GM12872 (cell line): ENCODE measurements at regions not wholly inside any gene's neighbourhood (a gene's known extent, or its start where the extent isn't known, plus 50 kb on each side); places are given as distances from the start of the nearest gene placed in this dataset.

Source experiments
- TF ChIP-seq, protein P1 (sequence below): IDR thresholded peaks from 3 replicates; pipeline ENCODE4 v1.5.1; 2011; ENCODE audit warnings: low read depth, mild to moderate bottlenecking, low read length, moderate library complexity; ENCODE audit not compliant: insufficient read depth

DNA sequence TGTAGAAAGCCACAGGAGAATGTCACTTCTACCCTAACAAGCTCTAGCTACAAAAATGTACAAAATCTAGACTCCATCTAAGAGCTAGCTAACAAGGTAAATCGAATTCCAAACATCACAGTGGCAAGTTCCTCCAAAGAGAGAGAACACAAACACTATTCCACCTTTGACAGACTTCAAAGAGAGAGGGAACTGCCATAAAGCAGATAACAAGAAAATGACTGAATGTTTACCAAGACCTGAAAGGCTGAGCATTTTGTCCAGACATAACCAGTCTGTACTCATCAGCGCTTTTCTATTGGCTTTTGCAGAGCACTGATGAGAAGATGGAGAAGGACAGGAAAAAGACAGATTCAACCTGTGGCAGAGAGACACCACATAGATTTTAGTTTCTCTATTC lies 1419.6 kb upstream of the ALCAM start:
- TF ChIP-seq, protein P1, sequence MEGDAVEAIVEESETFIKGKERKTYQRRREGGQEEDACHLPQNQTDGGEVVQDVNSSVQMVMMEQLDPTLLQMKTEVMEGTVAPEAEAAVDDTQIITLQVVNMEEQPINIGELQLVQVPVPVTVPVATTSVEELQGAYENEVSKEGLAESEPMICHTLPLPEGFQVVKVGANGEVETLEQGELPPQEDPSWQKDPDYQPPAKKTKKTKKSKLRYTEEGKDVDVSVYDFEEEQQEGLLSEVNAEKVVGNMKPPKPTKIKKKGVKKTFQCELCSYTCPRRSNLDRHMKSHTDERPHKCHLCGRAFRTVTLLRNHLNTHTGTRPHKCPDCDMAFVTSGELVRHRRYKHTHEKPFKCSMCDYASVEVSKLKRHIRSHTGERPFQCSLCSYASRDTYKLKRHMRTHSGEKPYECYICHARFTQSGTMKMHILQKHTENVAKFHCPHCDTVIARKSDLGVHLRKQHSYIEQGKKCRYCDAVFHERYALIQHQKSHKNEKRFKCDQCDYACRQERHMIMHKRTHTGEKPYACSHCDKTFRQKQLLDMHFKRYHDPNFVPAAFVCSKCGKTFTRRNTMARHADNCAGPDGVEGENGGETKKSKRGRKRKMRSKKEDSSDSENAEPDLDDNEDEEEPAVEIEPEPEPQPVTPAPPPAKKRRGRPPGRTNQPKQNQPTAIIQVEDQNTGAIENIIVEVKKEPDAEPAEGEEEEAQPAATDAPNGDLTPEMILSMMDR: no peak

DNA sequence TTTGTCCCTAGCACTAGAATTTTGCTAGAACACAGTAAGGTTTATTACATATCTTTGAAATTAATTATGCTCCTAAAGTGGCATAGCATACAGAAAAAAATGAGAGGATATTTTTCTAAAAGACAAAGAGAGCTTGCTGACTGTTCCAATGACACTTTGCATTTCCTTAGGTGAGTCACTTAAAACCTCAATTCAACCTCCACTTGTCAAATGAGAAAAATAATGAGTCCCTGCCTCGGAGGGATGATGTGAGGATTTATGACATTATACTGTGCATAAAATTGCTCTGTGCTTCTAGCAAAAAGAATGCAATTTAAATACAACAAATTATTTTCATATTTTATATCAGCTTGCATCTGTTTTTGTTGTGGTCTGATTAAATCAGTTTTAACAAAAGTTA lies 1417.0 kb upstream of the ALCAM start:
- TF ChIP-seq, protein P1: no peak

DNA sequence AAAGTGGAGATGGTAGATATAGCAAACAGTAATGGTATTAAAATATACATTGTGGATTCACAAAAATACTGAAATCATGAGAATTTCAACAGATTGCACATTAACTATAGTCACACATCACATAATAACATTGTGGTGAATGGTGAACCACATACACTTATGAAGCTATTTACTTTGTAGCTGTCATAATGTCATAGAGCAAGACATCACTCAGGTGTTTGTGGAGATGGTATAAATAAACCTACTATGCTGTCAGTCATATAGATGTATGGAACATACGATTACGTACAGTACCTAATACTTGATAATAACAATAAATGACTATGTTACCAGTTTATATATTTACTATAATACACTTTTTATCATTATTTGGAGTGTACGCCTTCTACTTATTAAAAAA lies 1416.0 kb upstream of the ALCAM start:
- TF ChIP-seq, protein P1: no peak

DNA sequence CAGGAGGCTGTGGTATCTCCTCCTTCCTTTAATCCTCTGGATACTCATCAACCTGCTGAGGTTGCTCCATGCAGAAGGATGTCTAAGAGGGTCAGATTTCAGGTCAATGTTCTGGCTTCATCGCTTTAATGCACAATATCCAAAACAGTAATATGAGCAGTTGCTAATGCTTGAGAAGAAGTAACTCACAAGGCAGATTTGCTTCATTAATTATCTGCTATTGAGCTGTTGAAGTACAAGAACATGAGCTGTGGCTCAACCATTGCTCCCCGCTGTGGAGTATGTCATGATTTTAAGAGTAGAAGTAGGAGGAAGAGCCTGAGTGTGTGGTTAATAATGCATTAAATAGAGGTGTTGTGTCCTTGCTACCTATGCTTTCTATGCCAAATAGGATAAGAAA lies 1412.9 kb upstream of the ALCAM start:
- TF ChIP-seq, protein P1: no peak

DNA sequence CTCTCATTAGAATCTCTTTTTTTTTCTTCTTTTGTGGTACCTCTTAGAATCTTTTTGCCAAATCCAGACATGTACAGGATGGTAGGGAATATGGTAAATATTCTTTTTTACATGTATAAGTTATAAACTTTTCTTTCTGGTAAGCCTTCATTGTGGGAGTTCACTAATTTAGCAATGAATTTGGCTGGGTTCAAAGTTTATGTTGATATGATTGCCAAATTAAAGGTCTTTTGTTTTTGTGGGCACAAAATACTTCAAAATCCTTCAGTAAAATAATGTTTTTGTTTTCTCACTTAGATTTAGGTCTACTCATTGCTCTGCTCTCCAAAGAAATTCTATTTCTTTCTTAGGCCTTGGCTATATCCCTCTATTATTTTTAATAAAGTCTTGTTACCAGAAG lies 1405.9 kb upstream of the ALCAM start:
- TF ChIP-seq, protein P1: no peak

DNA sequence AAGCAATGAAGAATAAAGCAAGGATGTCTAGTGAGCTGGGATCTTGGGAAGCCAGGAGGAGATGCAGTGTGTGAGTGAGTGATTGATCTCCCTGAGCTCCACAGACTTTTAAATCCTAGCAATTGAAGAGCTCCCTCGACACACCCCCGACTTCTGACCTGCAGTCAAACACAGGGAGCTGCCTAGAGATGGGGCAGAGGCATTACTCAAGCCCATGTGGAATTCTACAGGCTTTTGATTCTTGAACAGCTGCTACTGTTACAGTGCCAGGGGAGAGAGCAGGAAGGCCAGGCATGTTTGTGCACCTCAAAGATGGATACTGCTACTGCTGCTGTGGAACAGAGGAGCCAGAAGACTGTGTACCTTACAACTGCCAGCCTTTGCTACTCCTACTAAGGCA lies 1403.1 kb upstream of the ALCAM start:
- TF ChIP-seq, protein P1: no peak

DNA sequence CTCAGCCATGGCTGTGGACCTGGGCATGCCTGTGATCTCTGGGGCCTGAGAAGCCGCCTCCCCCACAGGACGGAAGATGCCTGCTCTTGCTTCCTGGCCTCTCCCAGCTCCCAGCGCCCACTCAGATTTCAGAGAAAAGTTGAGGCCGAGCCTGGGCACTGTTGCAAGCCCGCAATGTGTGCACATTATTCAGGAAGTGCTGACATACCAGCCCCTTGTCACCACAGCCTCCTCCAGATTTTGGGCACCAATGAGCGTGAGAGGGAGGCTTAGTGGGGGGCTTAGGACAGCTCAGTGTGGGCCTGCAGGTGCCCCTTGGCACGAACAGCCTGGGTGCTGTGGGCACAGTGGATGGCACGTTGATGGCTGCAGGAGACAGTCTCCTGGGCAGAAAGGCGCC lies 1400.9 kb upstream of the ALCAM start:
- TF ChIP-seq, protein P1: no peak

DNA sequence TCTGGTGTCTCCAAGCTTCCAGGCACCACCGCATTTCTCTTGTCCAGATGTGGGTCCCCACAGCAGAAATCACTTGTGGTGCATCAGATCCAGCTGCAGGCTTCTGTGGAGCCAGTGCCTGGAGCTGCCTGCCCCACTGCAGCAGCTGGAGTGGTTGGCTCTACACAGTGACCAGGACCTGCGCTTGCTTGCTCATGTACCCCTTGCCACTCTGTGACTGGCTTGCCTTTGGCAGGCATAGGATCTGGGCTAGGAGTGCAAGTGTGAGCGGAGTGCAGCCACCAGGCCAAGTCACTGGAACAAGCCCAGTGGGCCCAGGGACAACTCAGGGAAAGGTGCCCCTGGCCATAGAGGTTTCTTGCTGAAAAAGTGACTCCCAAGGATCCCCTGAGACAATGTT lies 1400.0 kb upstream of the ALCAM start:
- TF ChIP-seq, protein P1: no peak
